GM23248 (cell line): ENCODE measurements at regions not wholly inside any gene's neighbourhood (a gene's known extent, or its start where the extent isn't known, plus 50 kb on each side); places are given as distances from the start of the nearest gene placed in this dataset.

Experiments used
- EZH2 ChIP-seq: fragments of 200-600 bp; sonication (generic); IDR thresholded peaks from 2 replicates; pipeline ENCODE4 v1.6.1; 2018; ENCODE audit warnings: antibody characterized with exemption, mild to moderate bottlenecking; ENCODE audit not compliant: insufficient read depth, poor library complexity, severe bottlenecking
- EZH2phosphoT487 ChIP-seq: fragments of 200-600 bp; sonication (generic); IDR thresholded peaks from 2 replicates; pipeline ENCODE4 v1.6.1; 2018; ENCODE audit warnings: antibody characterized with exemption, moderate library complexity, mild to moderate bottlenecking, low read depth; ENCODE audit not compliant: insufficient read depth

GRCh38 chr10:118501637-118502440 is 93.6 kb downstream of the PRLHR start:
- TF ChIP-seq EZH2 (no peak), EZH2phosphoT487 (no peak)
